Upper lobe of left lung (tissue), 4 donors: ENCODE measurements at regions not wholly inside any gene's neighbourhood (a gene's known extent, or its start where the extent isn't known, plus 50 kb on each side); places are given as distances from the start of the nearest gene placed in this dataset.

Experiments used
- EP300 ChIP-seq, 4 donors: sonication (generic); formaldehyde crosslinking; IDR thresholded peaks; one replicate each; pipeline ENCODE4 v1.5.1; 2017; ENCODE audit warnings: antibody characterized with exemption in 4 of 4, control low read depth in 2 of 4
- POLR2A ChIP-seq, 4 donors: fragments of 450-650 bp; IDR thresholded peaks; one replicate each; pipeline ENCODE4 v1.5.1; 2016 to 2017; ENCODE audit warnings: antibody characterized with exemption in 4 of 4, mild to moderate bottlenecking in 2 of 4
- POLR2AphosphoS5 ChIP-seq, 2 donors: sonication (generic); formaldehyde crosslinking; IDR thresholded peaks; one replicate each; pipeline ENCODE4 v1.5.1; 2017; ENCODE audit warnings: antibody characterized with exemption in 2 of 2
- TF ChIP-seq, protein P1 (sequence below), 6 experiments: fragments of 450-650 bp in 4 of 6; fragments of 200-600 bp in 2 of 6; sonication (generic) in 2 of 6; IDR thresholded peaks; one replicate each; pipeline ENCODE4 v1.5.1; 2016 to 2019; ENCODE audit warnings: antibody characterized with exemption in 6 of 6

DNA sequence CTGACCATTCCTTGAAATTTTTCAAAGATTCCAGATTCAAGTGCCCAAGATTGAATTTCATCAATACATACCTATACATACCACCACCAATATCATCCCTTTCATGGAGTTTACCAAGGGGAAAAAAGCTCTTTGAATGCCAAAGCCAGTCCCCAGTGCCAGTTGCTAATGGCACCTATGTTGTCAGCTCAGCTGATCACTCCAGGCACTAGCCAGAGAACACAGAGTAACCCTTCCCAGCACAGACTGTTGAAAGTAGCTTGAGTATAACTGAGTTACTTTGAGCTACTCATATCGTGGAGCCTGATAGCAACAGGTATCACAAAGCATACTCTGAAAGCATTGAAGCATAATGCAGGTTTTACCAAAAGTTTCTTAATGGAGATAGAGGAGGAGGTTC lies 133.9 kb upstream of the NFIA start:
- TF ChIP-seq POLR2A (IDR thresholded peaks at IDR 0.05) = no peak
- TF ChIP-seq, protein P1, sequence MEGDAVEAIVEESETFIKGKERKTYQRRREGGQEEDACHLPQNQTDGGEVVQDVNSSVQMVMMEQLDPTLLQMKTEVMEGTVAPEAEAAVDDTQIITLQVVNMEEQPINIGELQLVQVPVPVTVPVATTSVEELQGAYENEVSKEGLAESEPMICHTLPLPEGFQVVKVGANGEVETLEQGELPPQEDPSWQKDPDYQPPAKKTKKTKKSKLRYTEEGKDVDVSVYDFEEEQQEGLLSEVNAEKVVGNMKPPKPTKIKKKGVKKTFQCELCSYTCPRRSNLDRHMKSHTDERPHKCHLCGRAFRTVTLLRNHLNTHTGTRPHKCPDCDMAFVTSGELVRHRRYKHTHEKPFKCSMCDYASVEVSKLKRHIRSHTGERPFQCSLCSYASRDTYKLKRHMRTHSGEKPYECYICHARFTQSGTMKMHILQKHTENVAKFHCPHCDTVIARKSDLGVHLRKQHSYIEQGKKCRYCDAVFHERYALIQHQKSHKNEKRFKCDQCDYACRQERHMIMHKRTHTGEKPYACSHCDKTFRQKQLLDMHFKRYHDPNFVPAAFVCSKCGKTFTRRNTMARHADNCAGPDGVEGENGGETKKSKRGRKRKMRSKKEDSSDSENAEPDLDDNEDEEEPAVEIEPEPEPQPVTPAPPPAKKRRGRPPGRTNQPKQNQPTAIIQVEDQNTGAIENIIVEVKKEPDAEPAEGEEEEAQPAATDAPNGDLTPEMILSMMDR (IDR thresholded peaks at IDR 0.05) = no peak
- TF ChIP-seq EP300 (IDR thresholded peaks at IDR 0.05) = no peak
- no peak for TF ChIP-seq POLR2AphosphoS5 (IDR thresholded peaks at IDR 0.05)
